ENCODE measurements at regions not wholly inside any gene's neighbourhood (a gene's known extent, or its start where the extent isn't known, plus 50 kb on each side); places are given as distances from the start of the nearest gene placed in this dataset.
"Not testable (repeated sequence)": the region's sequence is repeated elsewhere in the genome, so short reads cannot be mapped to it uniquely, and the experiment has no call there.

DNA sequence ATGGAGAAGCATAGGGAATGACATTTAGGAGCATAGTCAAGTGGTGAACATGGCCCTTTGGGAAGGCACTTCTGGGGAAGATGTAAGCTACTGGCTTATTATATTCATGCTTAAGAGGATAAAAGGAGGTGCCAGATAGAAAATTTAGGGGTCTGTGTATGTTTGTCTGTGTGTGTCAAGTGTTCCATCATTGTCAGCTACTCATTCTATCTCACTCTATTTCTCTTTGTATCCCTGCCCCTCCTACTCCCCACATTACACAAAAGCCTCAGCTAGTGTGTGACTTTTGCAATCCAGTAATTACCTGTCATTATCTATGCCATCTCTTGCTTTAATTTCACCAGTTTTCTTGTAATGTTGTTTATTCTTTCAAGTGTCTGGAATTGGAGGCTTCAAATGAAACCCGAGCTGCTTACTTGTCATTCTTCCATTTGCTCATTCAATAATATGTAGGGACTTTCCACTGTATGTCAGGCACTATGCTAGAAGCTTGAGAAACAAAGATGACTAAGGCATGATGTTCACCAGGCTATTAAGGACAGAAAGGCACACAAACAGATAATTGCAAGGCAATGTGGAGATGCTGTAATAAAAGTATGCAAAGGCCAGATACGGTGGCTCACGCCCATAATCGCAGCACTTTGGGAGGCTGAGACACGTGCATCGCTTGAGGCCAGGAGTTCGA, 229.8 kb upstream of the TEX13C start:
- DNase-seq (ENCODE audit: extremely low read depth in 1 of 11, low read depth in 9 of 11, low spot score in 4 of 11), result no peak

- DNase-seq (ENCODE audit: extremely low read depth in 1 of 11, low read depth in 9 of 11, low spot score in 4 of 11), result no peak
Observed at GRCh38 chrX:125093852-125094251, 225.8 kb upstream of the TEX13C start.

DNA sequence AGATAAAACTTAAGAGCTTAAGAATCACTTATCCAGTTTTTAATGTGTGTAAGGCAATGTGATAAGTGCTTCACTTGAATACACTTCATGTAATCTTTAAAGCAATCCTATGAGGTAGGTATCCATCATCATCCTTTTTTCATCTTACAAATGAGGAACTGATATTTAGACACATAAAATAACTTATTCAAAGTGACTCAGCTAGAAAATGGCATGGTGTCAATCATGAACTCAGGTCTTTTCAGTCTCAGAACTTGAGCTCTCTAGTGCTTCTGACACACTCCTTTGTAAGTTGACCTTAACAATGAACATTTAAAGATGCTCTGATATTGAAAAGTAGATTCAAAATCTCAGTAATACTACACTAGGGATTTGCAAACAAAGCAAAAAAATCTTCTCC, 224.8 kb upstream of the TEX13C start:
- DNase-seq (ENCODE audit: extremely low read depth in 1 of 11, low read depth in 9 of 11, low spot score in 4 of 11), result no peak

DNA sequence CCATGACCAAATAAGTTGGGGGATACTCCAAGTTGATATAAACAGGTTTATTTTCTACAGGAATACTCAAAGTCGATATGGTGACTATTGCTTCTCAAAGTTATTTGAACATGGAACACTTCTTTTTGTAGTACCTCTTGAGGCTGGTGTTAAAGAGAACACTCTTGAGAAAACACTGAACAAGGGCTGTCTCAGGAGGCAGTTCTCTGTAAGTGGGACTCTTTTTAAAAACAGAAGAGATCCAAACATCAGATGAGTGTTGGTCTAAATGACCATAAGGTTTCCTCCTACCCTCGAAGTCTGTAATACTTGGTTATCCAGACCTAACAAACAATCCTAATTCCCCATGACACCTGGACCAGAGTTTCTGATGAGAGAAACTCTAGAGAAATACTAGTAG, 223.2 kb upstream of the TEX13C start:
- no peak for DNase-seq (ENCODE audit: extremely low read depth in 1 of 11, low read depth in 9 of 11, low spot score in 4 of 11)

DNA sequence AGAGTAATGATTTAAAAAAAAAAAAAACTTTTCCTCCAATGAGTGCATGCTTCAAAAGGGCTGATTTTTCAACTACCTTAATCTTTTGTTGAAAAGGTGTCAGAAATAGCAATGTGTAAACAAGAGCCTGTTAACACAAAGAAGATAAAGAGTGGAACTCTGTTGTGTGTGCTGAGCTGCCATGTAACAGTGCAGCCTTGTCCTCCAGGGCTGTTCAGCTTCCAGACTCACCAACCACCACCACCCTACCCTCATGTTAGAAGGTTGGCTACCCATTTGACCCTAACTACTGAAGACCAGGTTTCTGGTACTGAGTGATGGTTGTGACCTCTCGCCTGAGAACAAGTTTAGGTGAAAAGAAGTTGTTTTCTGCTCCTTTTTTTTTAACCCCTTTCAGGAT, 222.8 kb upstream of the TEX13C start:
- DNase-seq (ENCODE audit: extremely low read depth in 1 of 11, low read depth in 9 of 11, low spot score in 4 of 11), result no peak

DNA sequence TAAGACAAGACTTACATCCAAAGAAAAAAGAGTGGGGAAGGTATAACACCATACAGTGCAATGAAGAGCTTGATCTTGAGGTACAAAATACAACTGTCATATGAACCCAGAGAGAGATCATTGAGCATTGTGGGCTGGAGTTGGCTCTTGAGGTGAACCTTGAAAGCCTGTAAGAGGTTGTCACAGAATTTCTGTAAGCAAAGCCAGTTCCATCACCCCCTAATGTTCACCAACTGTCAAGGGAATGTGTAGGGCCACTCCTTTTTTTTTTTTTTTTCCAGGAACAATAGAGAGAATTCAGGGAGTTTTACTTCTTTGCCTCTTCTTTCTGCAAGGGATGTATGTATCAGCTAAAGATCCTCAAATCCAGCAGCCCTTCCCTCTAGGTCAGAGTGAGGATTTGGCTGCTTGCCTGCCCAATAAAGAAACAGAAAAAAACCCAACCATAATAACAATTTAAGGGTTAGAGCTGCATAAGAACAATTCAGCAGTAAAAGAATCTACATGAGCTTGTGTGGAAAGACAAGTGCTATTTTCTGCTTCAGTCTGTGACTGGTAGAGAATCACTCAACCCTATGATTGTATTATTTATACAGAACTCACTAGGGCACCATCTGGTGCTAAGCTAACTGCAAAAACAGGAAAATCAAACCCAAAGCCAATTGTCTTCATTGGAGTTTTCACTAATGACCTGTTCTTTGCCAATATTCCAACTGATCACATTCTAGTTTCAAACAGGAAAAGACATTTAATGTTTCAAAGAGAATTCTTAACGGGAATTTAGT, 217.5 kb upstream of the TEX13C start:
- DNase-seq (ENCODE audit: extremely low read depth in 1 of 11, low read depth in 9 of 11, low spot score in 4 of 11), result no peak

- no peak for DNase-seq (ENCODE audit: extremely low read depth in 1 of 11, low read depth in 9 of 11, low spot score in 4 of 11)
Observed at GRCh38 chrX:125103693-125104092, 216.0 kb upstream of the TEX13C start.

DNA sequence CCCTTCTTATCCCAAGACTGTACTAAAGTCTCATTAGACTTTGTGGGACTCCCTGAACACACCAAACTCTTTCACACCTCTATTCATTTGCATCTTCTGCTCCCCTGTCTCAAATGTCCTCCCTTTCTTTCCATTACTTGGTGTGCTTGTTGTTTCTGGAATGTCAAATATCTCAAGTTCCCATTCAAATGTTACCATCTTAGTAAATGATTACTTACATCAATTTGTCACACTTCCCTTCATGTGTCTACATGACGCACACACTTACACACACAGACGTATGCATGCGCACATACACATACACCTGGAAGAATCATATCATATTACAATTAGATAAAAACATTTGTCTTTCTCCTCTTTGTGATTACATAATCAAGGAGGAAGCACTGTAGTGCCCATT, 210.8 kb upstream of the TEX13C start:
- DNase-seq (ENCODE audit: extremely low read depth in 1 of 11, low read depth in 9 of 11, low spot score in 4 of 11), result no peak

DNA sequence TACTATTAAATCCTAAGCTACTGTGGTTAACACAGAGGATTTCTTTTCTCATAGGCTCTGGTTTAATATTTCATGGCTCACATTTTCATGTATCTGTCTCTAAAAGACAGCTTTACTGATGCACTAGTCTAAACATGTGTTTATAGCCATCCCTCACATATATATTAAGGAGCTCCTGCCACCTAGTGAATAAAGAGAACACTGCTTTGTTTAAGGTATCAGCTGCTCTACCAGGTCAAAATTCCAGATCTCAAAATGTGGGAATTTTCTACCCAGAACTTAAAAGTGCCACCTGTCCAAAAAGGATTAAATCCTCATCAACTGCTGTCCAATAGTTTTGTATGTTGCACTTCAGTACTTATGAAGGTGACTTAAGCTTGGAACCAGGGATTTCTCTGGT, 188.5 kb upstream of the TEX13C start:
- DNase-seq (ENCODE audit: extremely low read depth in 1 of 11, low read depth in 9 of 11, low spot score in 4 of 11), result no peak

DNA sequence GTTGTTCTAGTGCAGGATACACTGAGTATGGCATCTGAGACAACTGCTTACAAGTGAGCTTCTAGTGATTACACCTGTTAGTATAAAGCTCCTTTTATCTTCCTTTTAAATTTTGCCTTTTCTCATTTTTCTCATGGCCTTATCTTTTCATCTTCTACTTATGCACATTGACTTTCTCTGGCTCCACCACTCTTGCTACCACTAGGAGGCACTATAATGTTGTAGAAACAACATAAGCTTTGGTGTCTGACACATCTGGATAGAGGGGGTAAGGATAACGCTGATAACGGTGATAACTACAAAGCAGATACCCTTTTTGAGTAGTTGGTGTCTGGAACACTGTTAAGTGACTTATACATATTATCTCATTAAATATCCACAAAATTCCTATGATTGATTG, 187.4 kb upstream of the TEX13C start:
- DNase-seq (ENCODE audit: extremely low read depth in 1 of 11, low read depth in 9 of 11, low spot score in 4 of 11), result no peak

GRCh38 chrX:125137521-125137920, 182.2 kb upstream of the TEX13C start:
- DNase-seq (ENCODE audit: extremely low read depth in 1 of 11, low read depth in 9 of 11, low spot score in 4 of 11), result no peak

DNA sequence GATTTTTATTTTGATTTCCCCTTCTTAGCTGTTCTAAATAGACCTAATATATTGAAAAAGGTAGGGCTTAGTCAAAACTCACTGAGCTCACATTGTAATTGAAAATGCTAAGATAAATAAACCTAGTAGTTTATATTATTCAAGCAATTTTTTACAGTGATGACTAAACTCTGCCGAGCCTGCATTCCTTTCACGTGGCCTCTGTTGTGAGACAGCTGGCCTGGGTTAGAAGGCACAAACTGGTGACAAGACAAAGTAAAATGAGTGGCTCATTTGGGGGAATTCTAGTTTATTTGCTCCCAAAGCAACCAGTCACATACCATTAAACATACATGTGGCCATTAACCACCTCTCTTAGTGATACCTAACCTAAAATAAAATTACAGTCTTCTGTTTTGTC, 169.4 kb upstream of the TEX13C start:
- no peak for DNase-seq (ENCODE audit: extremely low read depth in 1 of 11, low read depth in 9 of 11, low spot score in 4 of 11)

DNA sequence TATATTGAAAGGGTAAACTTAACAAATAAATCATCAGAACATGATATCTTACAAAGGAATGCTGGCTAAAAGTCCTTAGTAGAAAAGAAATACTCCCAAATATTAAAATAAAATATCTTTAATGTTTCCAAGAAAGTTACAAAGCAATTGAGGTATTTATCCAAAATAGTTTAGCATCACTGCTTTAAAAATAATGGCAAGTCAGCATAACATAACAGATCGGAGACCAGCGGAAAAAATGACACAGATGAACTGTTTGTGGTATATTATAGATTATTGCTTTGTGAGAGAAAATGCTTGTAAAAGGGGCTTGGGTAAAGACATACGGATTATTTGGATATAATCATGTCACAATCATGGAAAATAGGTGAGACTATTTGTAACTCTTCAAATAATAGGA, 168.5 kb upstream of the TEX13C start:
- no peak for DNase-seq (ENCODE audit: extremely low read depth in 1 of 11, low read depth in 9 of 11, low spot score in 4 of 11)

DNA sequence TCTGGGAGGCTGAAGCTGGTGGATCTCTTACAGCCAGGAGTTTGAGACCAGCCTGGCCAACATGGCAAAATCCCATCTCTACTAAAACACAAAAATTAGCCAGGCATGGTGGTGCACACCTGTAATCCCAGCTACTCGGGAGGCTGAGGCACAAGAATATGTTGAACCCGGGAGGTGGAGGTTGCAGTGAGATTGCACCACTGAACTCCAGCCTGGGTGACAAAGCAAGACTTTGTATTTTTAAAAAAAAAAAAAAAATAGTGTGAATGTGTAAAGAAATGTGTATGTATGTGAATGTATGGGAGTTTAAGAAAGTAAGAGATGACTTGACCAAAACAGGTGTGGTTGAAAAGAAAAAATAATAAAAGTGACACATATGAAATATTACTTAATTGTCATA, 167.7 kb upstream of the TEX13C start:
- DNase-seq (ENCODE audit: extremely low read depth in 1 of 11, low read depth in 9 of 11, low spot score in 4 of 11), result no peak

DNA sequence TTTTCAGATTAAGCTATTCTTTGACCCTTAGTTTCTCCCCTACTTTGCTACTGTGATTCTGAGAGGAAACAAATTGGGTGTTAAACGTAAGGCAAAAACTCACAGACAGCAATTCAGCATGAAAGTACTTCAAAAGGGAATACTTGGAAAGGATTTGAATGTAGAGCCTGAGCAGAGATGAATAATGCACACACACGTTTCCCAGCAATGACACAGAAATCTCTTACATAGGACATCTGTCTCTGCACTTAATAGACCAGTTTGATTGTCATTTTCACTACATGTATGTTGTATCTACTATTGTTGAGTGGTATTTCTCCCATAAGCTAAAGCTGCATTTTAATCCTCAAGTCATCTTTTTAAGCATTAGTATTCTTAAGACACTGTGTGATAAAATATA, 166.1 kb upstream of the TEX13C start:
- DNase-seq (ENCODE audit: extremely low read depth in 1 of 11, low read depth in 9 of 11, low spot score in 4 of 11), result no peak

GRCh38 chrX:125154288-125155257, 165.1 kb upstream of the TEX13C start:
- DNase-seq (ENCODE audit: extremely low read depth in 1 of 11, low read depth in 9 of 11, low spot score in 4 of 11), result not testable (repeated sequence)

DNA sequence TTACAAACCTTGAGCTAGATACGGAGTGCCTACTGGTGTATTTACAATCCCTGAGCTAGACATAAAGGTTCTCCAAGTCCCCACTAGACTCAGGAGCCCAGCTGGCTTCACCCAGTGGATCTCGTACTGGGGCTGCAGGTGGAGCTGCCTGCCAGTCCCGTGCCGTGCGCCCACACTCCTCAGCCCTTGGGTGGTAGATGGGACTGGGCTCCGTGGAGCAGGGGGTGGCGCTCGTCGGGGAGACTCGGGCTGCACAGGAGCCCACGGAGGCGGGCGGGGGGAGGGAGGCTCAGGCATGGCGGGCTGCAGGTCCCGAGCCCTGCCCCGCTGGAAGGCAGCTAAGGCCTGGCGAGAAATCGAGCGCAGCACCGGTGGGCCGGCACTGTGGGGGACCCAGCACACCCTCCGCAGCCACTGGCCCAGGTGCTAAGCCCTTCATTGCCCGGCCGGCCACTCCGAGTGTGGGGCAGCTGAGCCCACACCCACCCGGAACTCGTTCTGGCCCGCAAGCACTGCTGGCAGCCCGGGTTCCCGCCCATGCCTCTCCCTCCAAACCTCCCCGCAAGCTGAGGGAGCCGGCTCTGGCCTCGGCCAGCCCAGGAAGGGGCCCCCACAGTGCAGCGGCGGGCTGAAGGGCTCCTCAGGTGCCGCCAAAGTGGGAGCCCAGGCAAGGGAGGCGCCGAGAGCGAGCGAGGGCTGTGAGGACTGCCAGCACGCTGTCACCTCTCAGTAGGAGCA, 164.2 kb upstream of the TEX13C start:
- not testable (repeated sequence) for DNase-seq (ENCODE audit: extremely low read depth in 1 of 11, low read depth in 9 of 11, low spot score in 4 of 11)

DNA sequence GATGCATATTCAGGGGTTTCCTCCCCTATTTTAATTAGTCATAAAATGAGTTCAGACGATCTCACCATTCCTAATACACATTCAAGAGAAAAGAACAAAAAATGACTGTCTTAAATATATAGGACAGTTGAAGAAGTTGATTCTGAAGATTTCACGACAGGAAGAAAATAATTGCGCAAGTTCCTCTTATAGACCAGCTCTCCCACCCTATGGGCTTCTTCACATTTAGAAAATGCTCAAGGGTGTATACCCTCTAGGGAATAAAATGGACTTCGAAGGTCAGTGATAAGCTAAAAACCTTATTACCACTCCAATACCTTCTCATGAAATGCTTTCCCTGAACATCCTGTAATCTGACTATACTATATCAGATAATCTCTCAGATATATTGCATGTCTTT, 149.2 kb upstream of the TEX13C start:
- DNase-seq (ENCODE audit: extremely low read depth in 1 of 11, low read depth in 9 of 11, low spot score in 4 of 11), result no peak

GRCh38 chrX:125172531-125172930, 147.1 kb upstream of the TEX13C start:
- no peak for DNase-seq (ENCODE audit: extremely low read depth in 1 of 11, low read depth in 9 of 11, low spot score in 4 of 11)
